Activated CD8-positive, alpha-beta memory T cell treated with anti-CD3 and anti-CD28 coated beads, Interleukin-2, amount 10 ng/mL, durations not matched to agents 7 days and 5 days (primary cell): ENCODE measurements at regions not wholly inside any gene's neighbourhood (a gene's known extent, or its start where the extent isn't known, plus 50 kb on each side); places are given as distances from the start of the nearest gene placed in this dataset.
"Not testable (repeated sequence)": the region's sequence is repeated elsewhere in the genome, so short reads cannot be mapped to it uniquely, and the experiment has no call there.

ENCODE experiments used
- ATAC-seq: fragments of 150-1000 bp; cut with Tn5 transposase; one replicate; pipeline ENCODE4 v1.10.0; 2021; ENCODE audit warnings: moderate library complexity
- CTCF ChIA-PET: fragments of 350-600 bp; sonication (Branson Sonifier 250); formaldehyde crosslinking; loops from one replicate; lab custom pipeline; 2021; ENCODE audit warnings: antibody characterized with exemption; lab: Charles Lee
- DNase-seq: peaks from one replicate; pipeline ENCODE4 v3.0.0-alpha.2; 2020
- H3K27ac Mint-ChIP-seq: one replicate; pipeline ENCODE4 v1.8.0; 2021; ENCODE audit warnings: mild to moderate bottlenecking, mixed read lengths
- H3K27me3 Mint-ChIP-seq: one replicate; pipeline ENCODE4 v1.8.0; 2021; ENCODE audit warnings: mixed read lengths
- H3K36me3 Mint-ChIP-seq: one replicate; pipeline ENCODE4 v1.8.0; 2021; ENCODE audit warnings: mild to moderate bottlenecking, mixed read lengths
- H3K4me1 Mint-ChIP-seq: one replicate; pipeline ENCODE4 v1.8.0; 2021; ENCODE audit warnings: mixed read lengths
- H3K4me3 Mint-ChIP-seq: one replicate; pipeline ENCODE4 v1.8.0; 2021; ENCODE audit warnings: mild to moderate bottlenecking, moderate library complexity, mixed read lengths
- H3K9me3 Mint-ChIP-seq: one replicate; pipeline ENCODE4 v1.8.0; 2022; ENCODE audit warnings: low read depth, mixed read lengths

DNA sequence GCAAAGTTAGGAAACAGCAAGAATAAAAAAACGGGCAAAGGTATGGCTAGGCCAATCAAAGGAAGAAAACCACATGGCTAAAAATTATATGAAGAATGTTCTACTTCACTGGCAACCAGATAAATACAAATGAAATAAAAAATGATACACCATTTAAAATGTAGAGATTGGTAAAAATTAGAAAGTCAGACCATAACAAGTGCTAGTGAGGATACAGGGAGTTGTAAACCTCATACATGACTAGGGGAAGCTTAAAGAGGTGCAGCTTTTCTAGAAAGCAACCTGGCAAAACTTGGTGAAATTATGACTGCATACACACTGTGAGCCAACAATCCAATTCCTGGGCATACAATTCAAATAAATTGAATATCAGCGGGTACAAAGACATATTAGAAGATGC is 119.0 kb upstream of the LIFR start:
- no peaks in the 10 kb centered on the region for H3K4me1 Mint-ChIP-seq
- no peaks in the 10 kb centered on the region for H3K36me3 Mint-ChIP-seq
- no peak overlapping the region for H3K27ac Mint-ChIP-seq
- no peak for ATAC-seq
- H3K27me3 Mint-ChIP-seq: no peaks in the 10 kb centered on the region
- H3K9me3 Mint-ChIP-seq: no peaks in the 10 kb centered on the region
- no peak overlapping the region for H3K4me3 Mint-ChIP-seq
- DNase-seq: no peak
- CTCF ChIA-PET: no interaction called here

DNA sequence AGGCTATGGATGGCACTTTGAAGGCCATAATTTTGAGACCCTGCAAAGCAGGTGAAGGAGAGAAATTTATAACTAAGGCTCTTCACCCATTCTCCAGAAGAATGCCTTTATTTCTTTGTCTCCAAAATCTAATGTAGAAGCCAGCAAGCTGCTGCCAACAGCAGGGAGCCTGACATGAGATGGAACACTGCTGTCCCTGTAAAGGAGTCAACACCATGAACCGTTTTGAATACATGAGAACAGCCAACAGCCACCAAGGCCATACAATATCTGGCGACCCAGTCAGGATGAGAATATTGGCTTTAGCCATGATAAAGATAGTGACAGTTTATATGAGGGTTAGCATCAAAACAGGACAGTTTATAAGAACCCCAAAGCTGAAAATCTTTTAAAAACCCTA is 121.2 kb upstream of the LIFR start:
- Mint-ChIP-seq H3K4me1 (no peaks in the 10 kb centered on the region), H3K36me3 (no peaks in the 10 kb centered on the region), H3K27me3 (no peaks in the 10 kb centered on the region), H3K9me3 (no peaks in the 10 kb centered on the region), H3K27ac (no peak overlapping the region), H3K4me3 (no peak overlapping the region)
- CTCF ChIA-PET: no interaction called here
- no peak for DNase-seq
- ATAC-seq: no peak

DNA sequence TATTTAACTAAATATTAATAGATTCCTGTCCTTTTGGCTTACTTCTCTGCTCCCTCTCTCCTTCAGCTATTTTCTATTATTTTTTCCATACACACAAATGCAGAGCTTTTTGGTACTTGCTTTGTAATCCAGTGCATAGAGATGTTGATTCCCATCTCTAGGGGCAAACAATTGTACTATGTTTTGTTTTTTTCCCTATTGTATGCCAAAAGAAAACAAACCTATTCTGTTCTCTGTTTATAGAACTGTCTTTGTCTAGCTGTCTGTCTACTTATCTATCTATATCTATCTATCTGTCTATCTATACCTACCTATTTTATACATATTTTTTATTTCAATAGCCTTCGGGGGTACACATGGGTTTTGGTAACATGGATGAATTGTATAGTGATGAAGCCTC is 121.6 kb upstream of the LIFR start:
- Mint-ChIP-seq H3K27me3 (no peaks in the 10 kb centered on the region), H3K4me1 (no peaks in the 10 kb centered on the region), H3K9me3 (no peaks in the 10 kb centered on the region), H3K27ac (no peak overlapping the region), H3K36me3 (no peaks in the 10 kb centered on the region), H3K4me3 (no peak overlapping the region)
- CTCF ChIA-PET: no interaction called here
- ATAC-seq (no peak), DNase-seq (no peak)

DNA sequence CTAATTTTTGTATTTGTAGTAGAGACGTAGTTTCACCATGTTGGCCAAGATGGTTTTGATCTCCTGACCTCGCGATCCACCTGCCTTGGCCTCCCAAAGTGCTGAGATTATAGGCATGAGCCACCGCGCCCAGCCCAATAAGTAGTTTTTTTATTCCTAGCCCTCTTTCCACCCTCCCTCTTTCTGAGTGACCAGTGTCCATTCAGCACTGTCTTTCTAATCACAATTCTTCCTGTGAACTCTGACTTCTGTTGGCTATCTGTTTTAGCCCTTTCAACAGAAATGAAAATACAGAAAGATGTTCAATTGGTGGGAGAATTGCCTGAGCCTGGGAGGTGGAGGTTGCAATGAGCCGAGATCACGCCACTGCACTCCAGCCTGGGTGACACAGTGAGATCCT is 122.3 kb upstream of the LIFR start:
- H3K9me3 Mint-ChIP-seq, CTCF ChIA-PET, DNase-seq, H3K4me3 Mint-ChIP-seq, H3K27me3 Mint-ChIP-seq, H3K36me3 Mint-ChIP-seq, H3K4me1 Mint-ChIP-seq, ATAC-seq, H3K27ac Mint-ChIP-seq: not testable (repeated sequence)

DNA sequence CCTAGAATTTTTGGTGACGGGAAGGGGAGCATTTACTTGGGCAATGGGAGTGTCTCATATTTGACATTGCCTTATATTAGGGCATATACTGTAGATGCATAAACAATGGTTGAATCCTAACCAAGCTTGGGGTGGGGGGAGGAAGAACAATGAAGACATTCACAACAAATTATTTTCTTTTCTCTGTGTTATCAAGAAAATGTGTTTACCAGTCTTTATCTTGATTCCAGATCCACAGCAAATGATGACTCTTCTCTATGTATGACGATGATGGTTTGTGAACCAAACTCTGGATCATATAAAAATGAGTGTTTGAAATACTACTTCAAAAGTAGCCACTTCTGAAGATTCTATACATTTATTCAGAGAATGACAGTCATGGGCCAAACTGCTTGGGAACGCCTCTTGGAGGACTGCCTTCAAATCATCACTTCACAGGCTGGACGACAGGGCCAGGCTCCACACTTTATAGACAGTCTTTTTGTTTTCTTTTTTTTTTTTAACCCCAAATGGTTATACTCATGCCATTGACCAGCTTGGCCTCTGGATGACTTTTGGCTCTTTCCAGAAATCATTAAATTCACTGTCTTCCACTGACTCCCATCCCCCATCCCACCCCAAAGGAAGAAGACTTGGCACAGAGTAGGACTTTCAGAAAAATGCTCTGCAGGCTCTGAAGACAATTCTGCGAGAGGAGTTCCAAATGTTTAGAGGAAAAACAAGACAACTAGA is 123.8 kb upstream of the LIFR start:
- ATAC-seq (no peak), DNase-seq (no peak)
- CTCF ChIA-PET: no interaction called here
- Mint-ChIP-seq H3K4me1 (no peaks in the 10 kb centered on the region), H3K36me3 (no peaks in the 10 kb centered on the region), H3K4me3 (no peak overlapping the region), H3K27me3 (no peaks in the 10 kb centered on the region), H3K27ac (no peak overlapping the region), H3K9me3 (no peaks in the 10 kb centered on the region)

DNA sequence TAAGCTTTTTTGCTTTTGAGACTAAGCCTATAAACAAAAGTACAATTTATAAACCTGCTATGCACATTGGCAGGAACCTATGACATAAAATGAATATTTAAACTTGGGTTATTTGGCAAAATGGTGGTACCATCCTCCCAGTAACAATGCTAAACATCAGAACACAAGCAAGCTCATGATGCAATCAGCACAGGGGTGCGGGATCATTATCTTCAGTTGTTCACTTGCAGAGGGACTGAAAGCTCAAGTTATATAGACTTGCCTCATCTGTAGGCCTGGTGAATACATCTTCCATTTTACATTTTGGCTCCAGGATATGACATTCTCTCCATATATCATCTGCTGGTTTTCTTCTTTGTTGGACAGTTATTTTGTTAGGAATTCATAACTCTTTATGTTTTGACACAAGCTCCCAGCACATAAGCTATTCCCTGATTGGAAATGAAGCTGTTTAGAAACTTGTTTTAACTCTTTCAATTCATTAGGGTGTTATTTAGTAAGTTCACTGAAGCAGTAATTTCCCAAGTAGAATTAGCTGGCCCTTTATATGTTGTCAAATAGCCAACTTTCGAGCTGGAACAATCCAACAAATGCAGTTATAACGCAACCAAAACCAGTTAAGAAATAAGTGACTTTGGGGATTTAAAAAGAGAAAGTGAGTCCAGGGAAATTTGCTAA is 124.7 kb upstream of the LIFR start:
- H3K36me3 Mint-ChIP-seq: no peaks in the 10 kb centered on the region
- H3K9me3 Mint-ChIP-seq: no peaks in the 10 kb centered on the region
- CTCF ChIA-PET: no interaction called here

DNA sequence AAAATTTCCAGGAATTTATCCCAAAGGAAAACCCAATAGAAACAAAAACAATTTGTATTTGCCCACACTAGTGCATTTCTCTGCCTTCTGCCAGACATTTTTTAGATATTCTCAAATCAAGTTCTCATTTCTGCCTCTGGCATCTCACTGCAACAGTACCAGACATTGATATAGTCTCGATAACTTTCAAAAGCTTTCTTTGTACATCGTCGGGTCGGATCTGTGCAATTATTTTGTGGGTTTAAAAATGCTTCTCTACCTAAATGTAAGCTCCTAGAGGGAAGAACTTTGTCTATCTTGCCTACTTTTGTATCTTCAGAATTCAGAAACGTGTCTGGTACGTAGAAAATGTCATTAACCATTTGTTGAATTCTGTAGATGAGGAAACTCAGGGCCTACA is 125.5 kb upstream of the LIFR start:
- no peak for DNase-seq
- Mint-ChIP-seq H3K27me3 (no peaks in the 10 kb centered on the region), H3K4me1 (no peaks in the 10 kb centered on the region), H3K9me3 (no peaks in the 10 kb centered on the region), H3K4me3 (no peak overlapping the region), H3K27ac (no peak overlapping the region), H3K36me3 (no peaks in the 10 kb centered on the region)
- no peak for ATAC-seq
- CTCF ChIA-PET: no interaction called here

More for the DNA sequence above, 124.7 kb upstream of the LIFR start:
- Mint-ChIP-seq H3K27ac (no peak overlapping the region), H3K27me3 (no peaks in the 10 kb centered on the region), H3K4me1 (no peaks in the 10 kb centered on the region), H3K4me3 (no peak overlapping the region)
- ATAC-seq (no peak), DNase-seq (no peak)

DNA sequence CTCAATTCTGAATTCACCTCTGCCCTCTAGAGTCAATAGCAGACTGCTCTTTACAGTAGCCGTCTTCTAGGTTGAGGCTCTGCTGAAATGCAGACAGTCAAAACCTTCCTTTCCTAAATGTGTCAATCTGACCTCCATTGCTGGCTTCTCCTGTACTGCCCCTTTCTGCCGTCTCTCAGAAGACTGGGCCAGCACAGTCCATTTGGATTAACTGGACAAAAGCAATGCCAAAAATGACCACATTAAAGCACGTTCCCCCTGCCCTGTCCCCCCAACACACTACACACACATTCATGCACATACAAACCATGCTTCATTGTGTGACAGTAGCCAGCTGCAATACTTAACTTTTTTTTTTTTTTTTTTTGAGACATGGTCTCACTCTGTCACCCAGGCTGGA is 130.2 kb upstream of the LIFR start:
- DNase-seq (no peak), ATAC-seq (no peak)
- Mint-ChIP-seq H3K9me3 (peaks cover 2% of the 10 kb centered on the region), H3K36me3 (no peaks in the 10 kb centered on the region), H3K4me1 (no peaks in the 10 kb centered on the region), H3K27me3 (no peaks in the 10 kb centered on the region), H3K4me3 (no peak overlapping the region), H3K27ac (no peak overlapping the region)
- CTCF ChIA-PET: interaction anchor here (2.5 kb wide), 1 partner anchor 245 kb away, joined by 6 read pairs; no protein-coding TSS in a partner anchor

DNA sequence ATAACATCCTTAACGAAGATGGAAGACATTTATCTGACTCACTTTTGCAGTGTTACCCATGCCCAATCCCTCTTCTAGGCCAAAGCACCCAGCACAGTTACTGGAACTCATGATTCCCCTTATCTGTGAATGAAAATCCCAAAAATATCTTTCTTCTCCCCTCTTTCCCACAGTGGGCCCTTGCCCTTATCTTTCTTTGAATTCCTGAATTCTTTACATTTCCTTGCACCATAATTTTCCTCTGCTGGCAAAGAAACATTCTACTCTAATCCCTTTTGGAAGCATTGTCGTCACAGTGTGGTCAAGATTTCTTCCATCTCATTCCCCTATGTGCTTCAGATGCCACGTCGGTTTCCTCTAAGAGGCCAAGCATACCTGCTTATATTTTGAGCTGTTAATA is 135.9 kb upstream of the LIFR start:
- no peak overlapping the region for H3K27ac Mint-ChIP-seq
- CTCF ChIA-PET: no interaction called here

DNA sequence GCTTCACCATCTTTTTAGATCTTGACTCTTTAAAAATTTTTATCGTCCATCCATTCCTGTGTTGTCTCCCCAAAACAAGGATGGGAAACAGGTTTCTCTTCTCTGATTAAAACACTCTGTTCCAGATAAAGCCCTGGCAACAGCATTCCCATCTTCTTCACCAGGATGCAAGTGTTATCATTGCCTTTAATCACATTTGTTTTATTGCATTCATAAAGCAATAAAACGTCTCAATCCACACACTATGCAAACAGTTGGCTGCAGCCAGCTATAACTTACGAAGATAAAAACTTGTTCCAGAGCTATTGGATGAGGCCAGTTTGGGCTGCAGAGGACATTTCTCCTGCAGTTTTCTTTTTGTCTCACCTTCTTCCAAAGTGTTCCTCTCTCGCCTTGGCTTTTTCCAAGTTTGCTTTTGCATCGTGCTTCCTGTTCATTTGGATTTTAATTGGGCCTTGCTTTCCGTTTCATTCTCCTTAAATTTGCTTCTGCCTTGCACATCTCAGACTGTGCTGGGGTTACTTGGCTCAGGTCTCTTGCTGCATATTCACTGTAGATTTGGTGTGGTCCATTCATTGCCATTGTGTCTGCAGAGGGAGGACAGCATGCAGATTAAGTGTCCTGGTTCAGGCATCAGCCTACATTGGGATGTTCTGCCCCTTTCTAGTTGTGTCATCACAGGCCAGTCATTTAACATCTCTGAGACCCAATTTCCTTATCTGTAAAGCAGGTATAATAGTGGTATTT is 136.5 kb upstream of the LIFR start:
- CTCF ChIA-PET: no interaction called here
- Mint-ChIP-seq H3K36me3 (no peaks in the 10 kb centered on the region), H3K4me3 (no peak overlapping the region), H3K4me1 (no peaks in the 10 kb centered on the region), H3K9me3 (peaks cover 2% of the 10 kb centered on the region), H3K27me3 (peaks cover 10% of the 10 kb centered on the region), H3K27ac (no peak overlapping the region)
- ATAC-seq (no peak), DNase-seq (no peak)

More for the DNA sequence above, 135.9 kb upstream of the LIFR start:
- DNase-seq (no peak), ATAC-seq (no peak)
- Mint-ChIP-seq H3K4me1 (no peaks in the 10 kb centered on the region), H3K9me3 (peaks cover 2% of the 10 kb centered on the region), H3K27me3 (peaks cover 7% of the 10 kb centered on the region), H3K4me3 (no peak overlapping the region), H3K36me3 (no peaks in the 10 kb centered on the region)

DNA sequence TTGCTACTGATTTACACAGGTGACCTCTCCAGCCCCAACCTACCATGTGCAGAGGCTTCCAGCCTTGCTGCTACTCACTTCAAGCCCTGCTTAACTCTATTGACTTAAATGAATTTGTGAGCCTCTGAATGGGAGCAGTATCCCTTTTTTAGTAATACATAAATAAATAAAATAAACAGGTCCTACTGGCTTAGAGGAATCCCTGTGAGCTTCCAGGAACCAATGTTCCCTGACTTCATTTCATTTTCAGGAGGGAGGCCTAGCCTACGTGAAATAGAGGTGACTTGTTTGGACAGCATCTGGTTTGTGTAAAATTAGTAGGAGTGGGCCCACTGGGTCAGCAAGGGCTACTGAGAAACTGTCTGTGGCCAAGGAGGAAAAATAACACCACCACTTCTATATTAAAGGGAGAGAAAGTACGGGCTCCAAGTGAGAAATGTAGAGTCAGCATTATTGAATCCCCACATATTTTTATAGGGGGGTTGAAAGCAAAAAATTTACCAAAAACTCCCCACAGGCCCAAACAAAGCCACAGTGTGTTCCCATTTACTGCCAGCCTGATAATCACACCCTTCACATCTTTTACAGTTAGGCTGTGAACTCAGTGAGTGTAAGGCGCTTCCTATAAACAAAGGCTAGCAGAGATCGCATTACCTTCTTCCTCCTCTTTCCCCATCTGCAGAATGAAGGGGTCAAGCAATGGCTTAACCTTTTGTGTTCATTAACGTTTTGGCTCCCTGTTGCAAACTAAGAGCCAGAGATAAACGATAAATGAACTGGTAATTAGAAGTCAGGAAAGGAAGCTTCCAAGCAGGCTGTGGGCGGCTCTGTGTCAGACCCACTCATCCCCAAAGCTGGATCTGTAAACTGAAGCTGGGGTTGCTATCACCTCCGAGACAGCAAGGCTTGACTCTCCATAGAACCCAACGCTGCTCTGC is 138.8 kb upstream of the LIFR start:
- CTCF ChIA-PET: no interaction called here
- Mint-ChIP-seq H3K36me3 (no peaks in the 10 kb centered on the region), H3K27ac (no peak overlapping the region), H3K27me3 (peaks cover 10% of the 10 kb centered on the region), H3K9me3 (no peaks in the 10 kb centered on the region), H3K4me1 (no peaks in the 10 kb centered on the region), H3K4me3 (no peak overlapping the region)
- DNase-seq: no peak
- no peak for ATAC-seq

DNA sequence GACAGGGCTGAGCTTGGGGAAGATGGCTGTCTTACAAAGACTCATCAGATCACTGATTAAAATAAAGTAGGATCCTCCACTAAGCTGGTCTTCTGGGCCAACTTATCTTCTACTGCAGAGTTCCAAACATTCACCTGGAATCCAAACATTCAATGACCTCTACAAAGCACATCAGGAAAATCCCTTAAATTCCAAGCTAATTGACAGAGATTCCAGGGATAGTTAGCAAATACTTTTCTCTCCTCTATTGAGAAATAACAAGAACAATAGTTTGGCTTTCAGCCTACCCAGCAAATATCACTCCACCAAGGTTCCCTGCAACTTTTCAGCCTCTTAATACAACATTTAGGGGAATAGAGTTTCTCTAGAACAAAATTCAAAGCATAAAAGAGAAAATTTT is 140.6 kb upstream of the LIFR start:
- no peak overlapping the region for H3K4me3 Mint-ChIP-seq

DNA sequence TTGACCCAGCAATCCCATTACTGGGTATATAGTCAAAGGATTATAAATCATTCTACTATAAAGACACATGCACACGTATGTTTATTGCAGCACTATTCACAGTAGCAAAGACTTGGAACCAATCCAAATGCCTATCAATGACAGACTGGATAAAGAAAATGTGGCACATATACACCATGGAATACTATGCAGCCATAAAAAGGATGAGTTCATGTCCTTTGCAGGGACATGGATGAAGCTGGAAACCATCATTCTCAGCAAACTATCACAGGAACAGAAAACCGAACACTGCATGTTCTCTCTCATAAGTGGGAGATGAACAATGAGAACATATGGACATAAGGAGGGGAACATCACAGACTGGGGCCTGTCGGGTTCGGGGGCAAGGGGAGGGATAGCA is 140.3 kb upstream of the OSMR start:
- H3K4me3 Mint-ChIP-seq, CTCF ChIA-PET, ATAC-seq, H3K36me3 Mint-ChIP-seq, H3K9me3 Mint-ChIP-seq, DNase-seq, H3K4me1 Mint-ChIP-seq, H3K27ac Mint-ChIP-seq, H3K27me3 Mint-ChIP-seq: not testable (repeated sequence)

More for the DNA sequence above, 140.6 kb upstream of the LIFR start:
- CTCF ChIA-PET: no interaction called here
- DNase-seq (no peak), ATAC-seq (no peak)
- H3K27ac Mint-ChIP-seq: no peak overlapping the region
- H3K4me1 Mint-ChIP-seq: no peaks in the 10 kb centered on the region
- H3K9me3 Mint-ChIP-seq: no peaks in the 10 kb centered on the region
- H3K36me3 Mint-ChIP-seq: no peaks in the 10 kb centered on the region
- H3K27me3 Mint-ChIP-seq: peaks cover 10% of the 10 kb centered on the region
